ENCODE measurements at regions not wholly inside any gene's neighbourhood (a gene's known extent, or its start where the extent isn't known, plus 50 kb on each side); places are given as distances from the start of the nearest gene placed in this dataset.

- TF ChIP-seq, protein P1, sequence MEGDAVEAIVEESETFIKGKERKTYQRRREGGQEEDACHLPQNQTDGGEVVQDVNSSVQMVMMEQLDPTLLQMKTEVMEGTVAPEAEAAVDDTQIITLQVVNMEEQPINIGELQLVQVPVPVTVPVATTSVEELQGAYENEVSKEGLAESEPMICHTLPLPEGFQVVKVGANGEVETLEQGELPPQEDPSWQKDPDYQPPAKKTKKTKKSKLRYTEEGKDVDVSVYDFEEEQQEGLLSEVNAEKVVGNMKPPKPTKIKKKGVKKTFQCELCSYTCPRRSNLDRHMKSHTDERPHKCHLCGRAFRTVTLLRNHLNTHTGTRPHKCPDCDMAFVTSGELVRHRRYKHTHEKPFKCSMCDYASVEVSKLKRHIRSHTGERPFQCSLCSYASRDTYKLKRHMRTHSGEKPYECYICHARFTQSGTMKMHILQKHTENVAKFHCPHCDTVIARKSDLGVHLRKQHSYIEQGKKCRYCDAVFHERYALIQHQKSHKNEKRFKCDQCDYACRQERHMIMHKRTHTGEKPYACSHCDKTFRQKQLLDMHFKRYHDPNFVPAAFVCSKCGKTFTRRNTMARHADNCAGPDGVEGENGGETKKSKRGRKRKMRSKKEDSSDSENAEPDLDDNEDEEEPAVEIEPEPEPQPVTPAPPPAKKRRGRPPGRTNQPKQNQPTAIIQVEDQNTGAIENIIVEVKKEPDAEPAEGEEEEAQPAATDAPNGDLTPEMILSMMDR (IDR thresholded peaks at IDR 0.05; ENCODE audit: extremely low read depth in 1 of 2, insufficient read depth in 1 of 2, low read depth in 1 of 2, low read length in 2 of 2), result no peak
- TF ChIP-seq EZH2 (IDR thresholded peaks at IDR 0.05; ENCODE audit: borderline replicate concordance, low read depth, low read length, severe bottlenecking) (no peak), POLR2A (IDR thresholded peaks at IDR 0.05; ENCODE audit: low read depth, low read length) (no peak)
These were observed 236.1 kb downstream of the QDPR start for GRCh38 chr4:17275836-17276235.
